ENCODE measurements at regions not wholly inside any gene's neighbourhood (a gene's known extent, or its start where the extent isn't known, plus 50 kb on each side); places are given as distances from the start of the nearest gene placed in this dataset.

DNA sequence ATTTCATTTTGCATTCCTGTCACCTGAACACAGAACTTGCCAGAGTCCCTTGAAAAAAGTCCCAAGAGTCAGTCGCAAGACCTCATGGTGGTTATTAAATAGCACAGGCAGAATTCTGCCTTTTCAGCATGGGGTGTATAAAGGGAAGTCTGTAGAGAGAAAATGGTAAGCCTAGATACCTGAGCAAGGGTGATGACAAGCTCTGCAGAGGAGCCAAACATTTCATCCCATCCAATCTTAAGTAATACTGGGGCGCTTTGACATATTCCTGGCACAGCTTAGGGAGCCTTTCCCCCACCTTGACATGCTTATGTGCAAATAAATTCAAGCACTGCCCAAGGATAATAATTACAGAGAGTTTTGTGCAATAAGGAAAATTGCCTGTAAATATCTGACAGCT lies 213.0 kb downstream of the INHBA start:
- TF ChIP-seq, protein P1, sequence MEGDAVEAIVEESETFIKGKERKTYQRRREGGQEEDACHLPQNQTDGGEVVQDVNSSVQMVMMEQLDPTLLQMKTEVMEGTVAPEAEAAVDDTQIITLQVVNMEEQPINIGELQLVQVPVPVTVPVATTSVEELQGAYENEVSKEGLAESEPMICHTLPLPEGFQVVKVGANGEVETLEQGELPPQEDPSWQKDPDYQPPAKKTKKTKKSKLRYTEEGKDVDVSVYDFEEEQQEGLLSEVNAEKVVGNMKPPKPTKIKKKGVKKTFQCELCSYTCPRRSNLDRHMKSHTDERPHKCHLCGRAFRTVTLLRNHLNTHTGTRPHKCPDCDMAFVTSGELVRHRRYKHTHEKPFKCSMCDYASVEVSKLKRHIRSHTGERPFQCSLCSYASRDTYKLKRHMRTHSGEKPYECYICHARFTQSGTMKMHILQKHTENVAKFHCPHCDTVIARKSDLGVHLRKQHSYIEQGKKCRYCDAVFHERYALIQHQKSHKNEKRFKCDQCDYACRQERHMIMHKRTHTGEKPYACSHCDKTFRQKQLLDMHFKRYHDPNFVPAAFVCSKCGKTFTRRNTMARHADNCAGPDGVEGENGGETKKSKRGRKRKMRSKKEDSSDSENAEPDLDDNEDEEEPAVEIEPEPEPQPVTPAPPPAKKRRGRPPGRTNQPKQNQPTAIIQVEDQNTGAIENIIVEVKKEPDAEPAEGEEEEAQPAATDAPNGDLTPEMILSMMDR (IDR thresholded peaks at IDR 0.05; ENCODE audit: low read depth, low read length), result no peak
- TF ChIP-seq EZH2phosphoT487 (IDR thresholded peaks at IDR 0.05; ENCODE audit: low read depth), result no peak

Data from OCI-LY3 (cell line).